DMS114 treated with DMSO at 0.1 percent for 48 hours (cell line): ENCODE measurements at regions not wholly inside any gene's neighbourhood (a gene's known extent, or its start where the extent isn't known, plus 50 kb on each side); places are given as distances from the start of the nearest gene placed in this dataset.

ENCODE experiments used
- DNase-seq: peaks from one replicate; lab custom pipeline; 2025; ENCODE audit not compliant: unreplicated experiment; lab: John Stamatoyannopoulos, UW

DNA sequence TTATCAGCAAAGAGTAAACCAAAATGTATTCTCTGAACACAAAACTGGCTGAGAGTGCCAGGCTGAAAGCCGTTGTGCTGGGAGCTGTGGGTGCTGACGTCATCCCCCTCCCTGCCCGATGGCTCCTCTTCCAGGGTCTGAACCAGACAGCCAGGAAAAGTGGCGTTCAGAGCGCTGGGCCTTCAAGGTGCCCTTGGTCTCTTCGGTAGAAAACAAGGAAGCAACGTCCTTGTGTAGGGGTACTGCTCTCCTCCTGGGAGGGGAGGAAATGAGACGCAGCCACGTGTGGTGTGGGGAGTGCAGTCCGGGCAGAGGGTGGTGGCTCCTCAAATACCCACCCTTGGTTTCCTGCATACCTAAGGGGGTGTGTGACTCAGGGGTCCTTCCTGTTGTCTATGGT, 394.7 kb downstream of the SEC14L1 start:
- DNase-seq: no peak

- no peak for DNase-seq
Observed at GRCh38 chr17:77535892-77536291, 395.1 kb downstream of the SEC14L1 start.

GRCh38 chr17:77537566-77537965, 396.8 kb downstream of the SEC14L1 start:
- no peak for DNase-seq

DNA sequence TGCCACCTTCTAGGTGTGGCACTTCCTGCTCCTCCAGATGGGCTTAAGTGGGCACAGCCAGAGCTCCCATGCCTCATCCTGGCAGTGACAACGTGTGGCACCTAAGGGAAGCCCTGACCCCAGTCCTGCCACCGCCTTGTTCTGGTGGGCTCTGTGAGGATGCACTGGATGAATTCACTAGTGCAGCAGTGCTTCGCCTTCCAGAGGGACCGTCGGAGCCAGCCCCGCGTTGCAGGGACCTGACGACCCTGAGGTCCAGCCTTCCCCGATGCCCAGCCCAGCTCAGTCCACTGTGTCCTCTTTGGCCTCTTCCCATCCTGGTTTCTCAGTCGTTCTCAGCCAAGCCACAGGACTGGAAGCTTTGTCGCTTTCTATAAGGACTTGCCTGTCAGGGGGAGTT, 399.8 kb downstream of the SEC14L1 start:
- DNase-seq: no peak

DNA sequence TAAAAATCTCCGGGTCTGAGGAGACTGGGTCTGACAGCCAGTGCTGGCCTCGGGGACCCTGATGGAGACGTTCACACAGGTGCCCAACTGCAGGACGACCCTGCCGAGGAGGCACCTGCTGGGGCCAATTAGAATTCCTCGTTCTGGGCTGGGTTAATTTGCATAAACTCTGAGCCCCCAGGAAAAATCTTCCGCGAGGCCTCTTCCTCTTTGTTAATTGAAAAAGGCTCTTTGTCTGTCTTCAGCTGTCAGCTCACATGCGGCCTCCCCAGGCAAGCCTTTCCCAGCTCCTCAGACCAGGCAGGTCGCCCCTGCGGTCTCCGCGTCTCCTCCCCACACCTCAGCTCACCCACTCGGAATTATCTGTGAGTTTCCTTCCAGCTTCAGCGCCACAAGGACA, 400.2 kb downstream of the SEC14L1 start:
- DNase-seq: no peak

GRCh38 chr17:77542011-77542410, 401.2 kb downstream of the SEC14L1 start:
- no peak for DNase-seq

GRCh38 chr17:77542551-77543490, 402.1 kb downstream of the SEC14L1 start:
- peak; percentile 80 for DNase-seq

- DNase-seq: no peak
Observed at GRCh38 chr17:77543801-77544200, 403.0 kb downstream of the SEC14L1 start.

DNA sequence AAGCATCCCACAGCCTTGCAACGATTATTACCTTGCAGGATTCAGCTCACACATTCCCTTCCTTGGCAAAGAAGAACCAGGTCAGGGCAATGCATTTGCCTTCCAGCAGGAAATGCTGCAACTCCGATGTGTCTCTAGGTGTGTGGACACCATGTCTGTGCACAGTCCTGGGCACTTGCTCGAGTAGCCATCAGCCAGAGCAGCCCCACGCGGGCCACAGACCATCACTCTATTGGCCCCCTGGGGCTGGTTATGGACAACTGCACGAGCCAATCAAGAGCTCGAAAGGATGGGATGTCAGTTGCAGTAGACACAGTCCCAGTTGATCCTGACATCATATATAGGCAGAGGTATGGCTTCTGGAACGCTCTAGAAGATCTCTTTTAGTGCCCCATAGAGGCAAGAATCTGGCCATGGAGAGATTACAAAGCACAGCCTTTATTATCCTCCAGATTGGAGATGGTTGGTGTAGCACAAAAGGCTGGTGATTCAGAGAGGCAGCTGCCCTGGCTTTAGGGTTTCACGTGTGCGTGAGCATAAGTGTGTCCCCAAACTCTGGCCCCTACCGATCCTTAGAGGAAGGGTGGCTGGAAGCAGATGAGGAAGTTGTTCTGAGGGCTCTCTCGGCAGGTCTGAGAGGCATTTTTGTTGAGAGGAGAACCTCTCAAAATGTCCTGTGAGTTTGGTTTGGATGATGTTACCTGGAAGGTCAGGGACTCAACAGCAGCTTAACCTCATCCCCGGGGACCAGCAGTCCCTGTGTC, 403.8 kb downstream of the SEC14L1 start:
- DNase-seq: no peak

DNA sequence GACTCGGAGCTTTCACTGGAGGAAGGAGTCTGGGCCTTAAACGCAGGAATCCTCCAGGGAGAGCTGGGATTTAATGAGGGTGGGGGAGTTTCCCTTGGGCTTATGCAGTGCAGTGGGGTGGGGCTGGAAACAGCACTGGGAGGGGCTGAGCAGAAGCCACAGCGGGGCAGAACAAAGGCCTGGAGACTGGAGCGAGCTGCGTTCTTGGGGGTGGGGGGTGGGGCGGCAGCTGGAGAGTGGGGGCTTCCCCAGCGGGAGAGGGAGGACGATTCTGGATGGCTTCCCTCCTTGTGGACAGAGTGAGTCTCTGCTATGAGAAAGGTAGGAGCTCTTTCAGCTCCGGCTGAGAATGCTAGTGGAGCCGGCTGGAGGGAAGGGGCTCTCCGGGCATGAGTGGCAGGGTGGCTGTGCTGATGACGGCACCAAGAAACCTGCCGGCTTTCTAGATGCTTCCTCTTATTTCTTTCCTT, 406.0 kb downstream of the SEC14L1 start:
- DNase-seq: peak; percentile 63

DNA sequence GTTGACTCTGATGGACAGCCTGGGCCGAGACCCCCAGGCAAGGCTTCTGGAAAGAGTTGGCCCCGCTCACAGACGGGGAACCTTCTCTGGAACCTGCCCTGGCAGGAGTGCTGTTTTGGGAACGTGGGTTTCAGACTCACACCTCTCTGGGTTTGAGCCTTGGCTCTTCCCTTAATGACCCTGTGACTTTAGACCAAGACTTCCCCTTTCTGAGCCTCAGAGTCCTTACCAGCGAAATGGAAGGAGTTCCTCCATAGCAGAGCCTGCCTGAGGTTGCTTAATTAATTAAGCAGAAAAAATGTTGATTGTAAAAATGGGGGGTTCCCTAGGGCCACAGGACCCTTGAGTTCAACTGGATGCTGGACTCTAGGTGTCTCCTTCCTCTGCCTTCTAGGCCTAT, 408.2 kb downstream of the SEC14L1 start:
- no peak for DNase-seq

DNA sequence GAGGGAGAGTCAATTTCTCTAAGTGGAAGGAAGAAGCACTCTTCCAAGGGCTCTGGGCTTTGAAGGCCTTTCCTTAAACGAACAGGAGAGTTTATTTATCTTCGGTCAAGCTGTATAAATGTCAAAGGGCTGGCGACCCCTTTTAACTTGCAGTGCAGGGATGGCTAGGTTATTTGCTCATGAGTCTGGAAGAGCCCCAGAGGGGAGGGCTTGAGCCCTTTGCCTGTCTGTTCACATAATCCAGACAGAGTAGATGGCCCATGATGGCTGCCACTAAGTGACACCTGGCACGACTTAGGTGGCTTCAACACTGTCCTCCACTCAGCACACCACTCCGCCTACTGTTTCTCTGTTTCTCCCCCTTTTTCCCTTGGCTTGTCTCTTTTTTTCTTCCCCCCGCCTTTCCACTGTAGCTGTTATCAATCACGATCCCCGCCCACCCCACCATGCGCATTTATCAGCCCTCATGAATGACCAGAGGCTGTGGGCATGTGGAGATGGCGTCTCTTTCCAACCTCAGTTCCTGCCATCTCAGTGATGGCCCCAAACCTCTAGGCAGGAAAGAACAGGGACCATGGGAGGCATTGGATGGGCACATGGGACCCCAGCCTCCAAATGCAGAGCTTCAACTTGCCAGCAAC, 408.7 kb upstream of the TNRC6C start:
- DNase-seq: no peak

GRCh38 chr17:77553459-77554066, 404.9 kb upstream of the TNRC6C start:
- DNase-seq: no peak

DNA sequence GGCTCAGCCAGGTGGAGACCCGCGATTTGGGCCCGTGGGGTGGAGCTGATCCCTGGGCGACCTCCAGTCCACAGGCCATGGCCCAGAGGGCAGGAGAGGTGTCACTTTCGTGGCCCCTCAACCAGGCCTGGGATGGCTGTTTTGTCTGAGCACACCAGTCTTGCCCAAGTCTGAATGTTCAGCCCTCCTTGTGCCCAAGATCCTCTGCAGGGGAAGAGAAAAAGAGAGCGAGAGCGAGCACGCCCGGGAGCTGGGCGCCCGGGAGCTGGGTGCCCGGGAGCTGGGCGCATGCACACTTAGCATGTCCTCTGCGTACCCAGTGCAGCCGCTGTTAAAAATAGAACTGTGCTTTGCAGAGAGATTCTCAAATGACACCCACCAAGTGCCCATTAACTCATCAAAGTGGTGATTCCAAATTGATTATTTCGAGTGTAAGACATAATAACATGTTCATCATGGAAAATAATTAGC, 403.3 kb upstream of the TNRC6C start:
- no peak for DNase-seq

DNA sequence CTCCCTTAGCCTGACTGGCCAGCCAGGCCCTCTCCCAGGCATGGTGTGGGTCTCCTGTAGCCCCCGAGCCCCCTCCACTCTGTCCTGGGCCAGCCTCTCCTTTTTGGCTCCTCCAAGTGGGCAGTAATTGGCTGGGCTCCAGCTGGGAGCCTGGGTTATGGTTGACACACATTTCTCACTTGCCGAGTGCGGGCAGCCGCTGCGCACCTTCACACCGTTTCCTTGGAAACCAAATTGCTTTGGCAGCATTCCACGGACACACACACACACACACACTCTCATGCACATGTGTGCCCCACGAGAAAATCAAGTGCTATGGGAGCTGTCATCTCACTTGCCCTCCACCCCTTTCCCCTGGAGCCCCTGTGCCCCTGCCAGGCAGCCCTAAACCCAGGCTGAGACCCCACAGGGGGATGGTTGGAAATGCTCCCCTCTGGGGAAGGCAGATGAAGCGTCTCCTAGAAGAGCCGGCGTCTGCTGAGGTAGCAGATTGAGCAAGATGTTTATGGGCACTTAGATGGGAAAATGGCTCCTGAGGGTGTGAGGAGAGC, 402.7 kb upstream of the TNRC6C start:
- DNase-seq: no peak

- DNase-seq: no peak
Observed at GRCh38 chr17:77556383-77557061, 402.0 kb upstream of the TNRC6C start.

DNA sequence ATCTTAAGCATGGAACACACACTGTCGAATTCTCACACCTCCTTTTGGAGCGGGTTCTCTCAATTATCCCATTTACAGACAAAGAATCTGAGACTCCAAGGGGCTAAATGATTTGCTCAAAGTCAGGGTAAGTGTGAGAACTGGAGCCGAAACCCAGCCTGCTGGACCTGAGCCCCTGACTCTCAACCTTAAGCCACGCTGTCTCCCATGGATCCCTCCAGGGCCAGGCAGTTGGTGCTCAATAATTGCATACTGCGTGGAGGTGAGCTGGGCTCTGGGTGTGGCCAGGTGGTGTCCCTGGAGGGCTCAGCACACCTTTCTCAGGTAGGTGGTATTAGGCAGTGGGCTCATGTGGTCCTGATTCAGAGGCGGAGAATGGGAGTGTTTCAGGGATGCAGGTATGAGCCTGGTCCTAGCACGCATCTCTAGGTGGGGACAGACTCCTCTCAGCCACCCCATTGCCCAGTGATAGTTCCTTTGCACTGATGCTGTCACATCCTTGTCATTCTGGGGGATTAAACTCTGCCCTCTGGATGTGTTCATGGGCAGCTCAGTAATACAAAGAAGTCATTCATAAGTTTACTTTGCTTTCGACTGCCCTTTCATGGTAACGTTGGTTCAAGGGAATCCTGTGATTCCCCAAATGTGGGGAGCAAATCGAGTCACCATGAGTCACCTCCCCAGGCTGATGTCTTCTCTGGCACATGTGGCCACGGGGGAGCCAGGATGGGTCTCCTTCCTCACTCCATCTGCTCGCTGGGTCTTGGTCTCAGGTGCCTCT, 399.5 kb upstream of the TNRC6C start:
- no peak for DNase-seq

GRCh38 chr17:77560381-77560780, 398.1 kb upstream of the TNRC6C start:
- no peak for DNase-seq

- DNase-seq: no peak
Observed at GRCh38 chr17:77560841-77561240, 397.7 kb upstream of the TNRC6C start.
